Omental fat pad (tissue), 3 donors: ENCODE measurements at regions not wholly inside any gene's neighbourhood (a gene's known extent, or its start where the extent isn't known, plus 50 kb on each side); places are given as distances from the start of the nearest gene placed in this dataset.

Experiments
- ATAC-seq: fragments of 150-250 bp; one replicate; pipeline ENCODE4 v1.9.1; 2016; ENCODE audit warnings: mild to moderate bottlenecking, moderate library complexity; ENCODE audit not compliant: low FRiP score
- DNase-seq: peaks from one replicate; pipeline ENCODE4 v3.0.0-alpha.2; 2019; ENCODE audit warnings: low spot score
- TF ChIP-seq, protein P1 (sequence below), 3 donors: fragments of 450-650 bp; IDR thresholded peaks; one replicate each; pipeline ENCODE4 v1.5.1; 2016 to 2017; ENCODE audit warnings: antibody characterized with exemption in 3 of 3, mild to moderate bottlenecking in 3 of 3, moderate library complexity in 2 of 3

DNA sequence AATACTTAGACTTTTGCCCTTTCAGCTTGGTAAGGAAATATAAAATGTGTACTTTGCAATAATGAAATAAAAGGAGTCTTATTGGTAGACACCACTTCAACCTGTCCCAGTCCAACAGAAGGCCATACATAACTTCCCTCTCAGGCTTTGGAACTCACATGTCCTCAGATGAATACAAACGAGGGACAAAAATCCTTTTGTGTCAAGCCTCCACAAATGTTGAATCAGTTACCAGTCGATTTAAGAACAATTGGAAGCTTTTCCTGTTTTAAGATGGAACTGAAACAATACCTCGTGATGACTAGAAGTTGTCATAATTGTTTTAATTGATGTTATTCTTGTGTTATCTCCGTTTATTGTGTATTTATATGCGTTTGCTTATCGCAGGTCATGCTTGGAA lies 385.1 kb upstream of the POU3F3 start:
- no peak for ATAC-seq
- TF ChIP-seq, protein P1, sequence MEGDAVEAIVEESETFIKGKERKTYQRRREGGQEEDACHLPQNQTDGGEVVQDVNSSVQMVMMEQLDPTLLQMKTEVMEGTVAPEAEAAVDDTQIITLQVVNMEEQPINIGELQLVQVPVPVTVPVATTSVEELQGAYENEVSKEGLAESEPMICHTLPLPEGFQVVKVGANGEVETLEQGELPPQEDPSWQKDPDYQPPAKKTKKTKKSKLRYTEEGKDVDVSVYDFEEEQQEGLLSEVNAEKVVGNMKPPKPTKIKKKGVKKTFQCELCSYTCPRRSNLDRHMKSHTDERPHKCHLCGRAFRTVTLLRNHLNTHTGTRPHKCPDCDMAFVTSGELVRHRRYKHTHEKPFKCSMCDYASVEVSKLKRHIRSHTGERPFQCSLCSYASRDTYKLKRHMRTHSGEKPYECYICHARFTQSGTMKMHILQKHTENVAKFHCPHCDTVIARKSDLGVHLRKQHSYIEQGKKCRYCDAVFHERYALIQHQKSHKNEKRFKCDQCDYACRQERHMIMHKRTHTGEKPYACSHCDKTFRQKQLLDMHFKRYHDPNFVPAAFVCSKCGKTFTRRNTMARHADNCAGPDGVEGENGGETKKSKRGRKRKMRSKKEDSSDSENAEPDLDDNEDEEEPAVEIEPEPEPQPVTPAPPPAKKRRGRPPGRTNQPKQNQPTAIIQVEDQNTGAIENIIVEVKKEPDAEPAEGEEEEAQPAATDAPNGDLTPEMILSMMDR (IDR thresholded peaks at IDR 0.05), result no peak
- no peak for DNase-seq

DNA sequence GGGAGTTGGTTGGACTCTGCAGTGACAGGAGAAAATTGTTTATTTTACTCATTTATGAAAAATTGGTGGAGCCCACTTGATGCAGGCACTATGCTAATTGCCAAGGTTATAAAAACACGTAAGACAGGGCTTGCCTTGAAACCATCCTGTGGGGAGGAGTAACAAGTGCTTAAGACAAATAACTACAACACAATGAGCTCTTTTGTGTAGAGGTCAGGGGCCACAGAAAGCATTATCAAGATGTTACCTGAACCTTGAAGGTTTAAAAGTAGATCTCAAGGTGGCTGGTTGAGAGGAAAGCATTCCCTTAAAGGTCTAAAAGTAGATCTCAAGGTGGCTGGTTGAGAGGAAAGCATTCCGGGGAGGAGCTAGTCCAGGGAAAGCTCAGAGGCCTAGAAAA lies 381.8 kb upstream of the POU3F3 start:
- TF ChIP-seq, protein P1 (IDR thresholded peaks at IDR 0.05), result no peak
- DNase-seq (no peak), ATAC-seq (no peak)

DNA sequence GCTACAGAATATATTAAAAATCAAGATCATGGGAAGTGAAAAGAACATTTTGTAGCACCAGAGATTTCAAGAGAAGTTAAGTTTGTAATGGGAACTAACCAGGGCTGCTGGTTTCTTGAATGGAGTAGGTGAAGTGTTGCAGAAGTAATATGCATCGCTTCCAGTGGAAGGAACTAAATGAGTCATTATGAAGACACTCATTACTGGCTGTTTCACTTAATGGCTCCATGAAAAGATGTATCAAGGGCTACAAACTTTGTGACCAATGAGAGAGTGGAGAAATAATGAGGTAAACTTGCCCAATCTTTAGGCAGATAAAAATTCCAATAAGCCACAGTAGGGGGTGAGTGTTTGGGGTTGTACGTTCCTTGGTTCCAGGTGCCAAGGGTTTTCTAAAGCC lies 380.4 kb upstream of the POU3F3 start:
- TF ChIP-seq, protein P1 (IDR thresholded peaks at IDR 0.05), result no peak
- ATAC-seq (no peak), DNase-seq (no peak)

DNA sequence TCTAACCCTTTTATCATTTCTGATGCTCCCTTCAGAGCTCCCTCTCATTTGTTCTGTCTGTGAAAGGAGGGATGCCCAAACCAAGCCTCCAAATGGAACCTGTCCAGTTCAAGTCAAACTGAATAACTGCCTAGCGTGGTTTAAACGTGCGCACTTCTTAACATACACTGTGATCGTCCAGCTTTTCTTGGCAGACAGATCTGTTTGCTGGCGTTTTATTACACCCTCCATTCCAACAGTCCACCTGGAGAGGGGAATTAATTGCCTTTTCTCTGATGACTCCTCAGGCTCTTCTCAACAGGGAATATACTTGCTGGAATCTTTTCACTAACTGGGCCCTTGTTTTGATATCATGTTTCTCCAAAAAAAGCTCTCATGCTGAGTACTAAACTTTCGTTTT lies 379.2 kb upstream of the POU3F3 start:
- TF ChIP-seq, protein P1 (IDR thresholded peaks at IDR 0.05), result no peak
- no peak for ATAC-seq
- DNase-seq, result no peak

DNA sequence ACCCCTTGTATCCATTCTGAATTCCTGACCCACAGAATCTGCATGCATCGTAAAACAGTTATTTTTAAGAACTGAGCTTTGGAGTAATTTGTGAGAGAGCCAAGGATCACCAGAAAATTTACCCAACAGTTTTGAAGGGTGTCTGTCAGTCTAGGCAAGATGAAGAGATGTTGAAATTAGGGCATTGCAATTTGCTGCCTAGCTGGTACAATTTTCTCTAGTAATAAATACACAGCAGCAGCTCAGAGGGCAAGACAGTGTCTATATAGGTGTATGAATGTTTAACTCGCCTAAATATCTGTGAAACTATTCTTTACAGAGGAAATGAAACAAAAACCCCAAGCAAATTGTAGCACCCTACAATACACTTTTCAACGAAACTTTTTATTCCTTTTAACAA lies 377.8 kb upstream of the POU3F3 start:
- no peak for ATAC-seq
- DNase-seq, result no peak
- TF ChIP-seq, protein P1 (IDR thresholded peaks at IDR 0.05), result no peak

DNA sequence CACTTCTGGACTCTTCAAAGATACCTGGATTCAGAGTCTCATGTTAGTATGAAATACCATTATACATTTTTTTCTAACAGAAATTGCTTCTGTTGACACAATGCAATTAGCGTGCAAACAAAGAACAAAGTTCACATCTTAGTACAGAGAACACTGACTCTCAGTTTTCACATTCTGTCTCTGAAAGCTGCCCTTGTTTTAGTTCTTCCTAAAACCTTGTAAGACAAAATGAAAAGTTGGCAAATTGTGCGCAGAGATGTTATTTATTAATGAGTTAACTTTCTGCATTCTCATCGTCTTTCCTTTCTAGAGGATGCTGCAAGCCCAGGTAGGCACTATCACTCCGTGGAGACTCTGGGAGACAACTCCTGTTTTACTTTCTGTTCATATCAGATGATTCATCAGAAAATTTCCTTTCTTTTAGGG lies 377.3 kb upstream of the POU3F3 start:
- no peak for DNase-seq
- TF ChIP-seq, protein P1 (IDR thresholded peaks at IDR 0.05), result no peak

DNA sequence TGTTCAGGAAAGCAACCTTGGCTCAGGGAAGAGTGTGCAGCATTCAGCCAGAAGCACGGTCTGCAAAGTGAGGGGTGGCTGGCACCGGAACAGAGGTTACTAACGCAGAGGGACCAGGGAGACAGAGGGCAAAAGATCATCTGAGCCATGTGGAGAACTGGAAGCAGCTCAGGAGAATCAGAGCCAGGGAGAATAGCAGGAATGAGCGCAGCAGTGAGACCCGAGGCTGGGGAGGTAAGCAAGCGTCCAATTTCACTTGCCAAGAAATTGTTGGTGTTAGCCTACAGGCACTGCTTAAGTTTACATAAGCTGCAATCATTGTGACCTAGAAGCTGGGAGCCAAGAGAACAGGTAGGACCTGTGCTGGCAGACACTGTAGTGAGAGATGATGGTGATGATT lies 372.6 kb upstream of the POU3F3 start:
- DNase-seq (no peak), ATAC-seq (no peak)
- TF ChIP-seq, protein P1 (IDR thresholded peaks at IDR 0.05), result no peak

More for the DNA sequence above, 377.3 kb upstream of the POU3F3 start:
- ATAC-seq, result no peak
